Keratinocyte (primary cell): ENCODE measurements at regions not wholly inside any gene's neighbourhood (a gene's known extent, or its start where the extent isn't known, plus 50 kb on each side); places are given as distances from the start of the nearest gene placed in this dataset.
"Not testable (repeated sequence)": the region's sequence is repeated elsewhere in the genome, so short reads cannot be mapped to it uniquely, and the experiment has no call there.

Experiments
- DNase-seq: peaks from one replicate; pipeline ENCODE4 v3.0.0-alpha.2; 2011; ENCODE audit warnings: low read depth, missing footprints, low spot score
- FAIRE-seq: peaks from 2 replicates; lab custom pipeline; 2011; peaks lifted over from hg19 to GRCh38; lab: Jason Lieb, UNC
- H2AFZ ChIP-seq: 2 replicates; pipeline ENCODE4 v1.6.0; 2012; ENCODE audit warnings: low read length, control low read depth, inconsistent platforms; ENCODE audit not compliant: control insufficient read depth
- H3K27ac ChIP-seq: 2 replicates; pipeline ENCODE4 v1.5.1; 2011; ENCODE audit warnings: low read length; ENCODE audit not compliant: control insufficient read depth, insufficient read depth
- H3K27me3 ChIP-seq: 3 replicates; pipeline ENCODE4 v1.6.0; 2011; ENCODE audit warnings: low read length; ENCODE audit not compliant: control insufficient read depth, insufficient read depth; ENCODE audit errors: extremely low read depth
- H3K36me3 ChIP-seq, 2 experiments: 2 replicates in 1 of 2; 3 replicates in 1 of 2; pipeline ENCODE4 v1.5.1; 2011; ENCODE audit warnings: low read length in 2 of 2, mild to moderate bottlenecking in 1 of 2; ENCODE audit not compliant: control insufficient read depth in 2 of 2, insufficient read depth in 2 of 2; ENCODE audit errors: extremely low read depth in 1 of 2
- H3K4me1 ChIP-seq: 3 replicates; pipeline ENCODE4 v1.5.1; 2011; ENCODE audit warnings: low read length; ENCODE audit not compliant: control insufficient read depth, insufficient read depth; ENCODE audit errors: extremely low read depth
- H3K4me2 ChIP-seq: 3 replicates; pipeline ENCODE4 v1.6.0; 2011; ENCODE audit warnings: low read depth, low read length; ENCODE audit not compliant: control insufficient read depth, insufficient read depth; ENCODE audit errors: extremely low read depth
- H3K4me3 ChIP-seq, 3 experiments: fragments of 200-600 bp in 1 of 3; sonication (generic) in 1 of 3; 2 replicates in 2 of 3; 3 replicates in 1 of 3; pipeline ENCODE4 v1.5.1; 2011 to 2016; ENCODE audit warnings: low read length in 3 of 3, mild to moderate bottlenecking in 3 of 3, control low read depth in 2 of 3, inconsistent platforms in 1 of 3, low read depth in 1 of 3, mixed read lengths in 1 of 3, mixed run types in 1 of 3, moderate library complexity in 1 of 3; ENCODE audit not compliant: control insufficient read depth in 2 of 3, insufficient read depth in 2 of 3; ENCODE audit errors: extremely low read depth in 1 of 3
- H3K79me2 ChIP-seq: 2 replicates; pipeline ENCODE4 v1.6.0; 2012; ENCODE audit warnings: low read length; ENCODE audit not compliant: control insufficient read depth, insufficient read depth
- H3K9ac ChIP-seq: 3 replicates; pipeline ENCODE4 v1.6.0; 2011; ENCODE audit warnings: low read length; ENCODE audit not compliant: control insufficient read depth, insufficient read depth; ENCODE audit errors: extremely low read depth
- H3K9me1 ChIP-seq: 3 replicates; pipeline ENCODE4 v1.6.0; 2011; ENCODE audit warnings: low read length; ENCODE audit not compliant: control insufficient read depth, insufficient read depth; ENCODE audit errors: extremely low read depth
- H3K9me3 ChIP-seq: 2 replicates; pipeline ENCODE4 v1.5.1; 2012; ENCODE audit warnings: low read depth, low read length; ENCODE audit not compliant: control insufficient read depth
- H4K20me1 ChIP-seq: 3 replicates; pipeline ENCODE4 v1.6.0; 2011; ENCODE audit warnings: low read length; ENCODE audit not compliant: control insufficient read depth, insufficient read depth; ENCODE audit errors: extremely low read depth
- CTCF ChIP-seq, 3 experiments: IDR thresholded peaks in 1 of 3; conservative IDR thresholded peaks in 1 of 3; optimal IDR thresholded peaks in 1 of 3; 2 replicates in 2 of 3; 3 replicates in 1 of 3; pipeline versions ENCODE3 to v1.5.1; 2011; ENCODE audit warnings: low read length in 3 of 3, mild to moderate bottlenecking in 3 of 3, moderate library complexity in 2 of 3, control low read depth in 1 of 3, inconsistent platforms in 1 of 3; ENCODE audit not compliant: insufficient read depth in 2 of 3; ENCODE audit errors: extremely low read depth in 1 of 3
- EZH2 ChIP-seq: IDR thresholded peaks from one replicate; pipeline ENCODE4 v1.6.1; 2012; ENCODE audit warnings: inconsistent platforms, mild to moderate bottlenecking, low read length, moderate library complexity
- dilution Hi-C: fragments of 300-500 bp; cut with MboI; formaldehyde crosslinking; loops from one replicate; pipeline ENCODE4 v1.7.0; 2020; ENCODE audit warnings: low sequenced_read_pairs; ENCODE audit not compliant: extremely low pct_ligation_motif_present

GRCh38 chr5:154601014-154601413 lies 123.0 kb upstream of the HAND1 start:
- no peak for DNase-seq
- H3K4me2 ChIP-seq = no peak overlapping the region
- H3K9ac ChIP-seq = no peak overlapping the region
- no peaks in the 10 kb centered on the region for H3K9me3 ChIP-seq
- no peak for FAIRE-seq
- no peaks in the 10 kb centered on the region for H3K36me3 ChIP-seq
- no peak overlapping the region for H3K27ac ChIP-seq
- H4K20me1 ChIP-seq = no peaks in the 10 kb centered on the region
- H3K4me3 ChIP-seq = no peak overlapping the region
- no peaks in the 10 kb centered on the region for H3K27me3 ChIP-seq
- dilution Hi-C loops = loop anchor here (10.0 kb wide), 1 partner anchor 126 kb away; the partner anchor contains the start of gene HAND1
- H3K4me1 ChIP-seq = no peaks in the 10 kb centered on the region
- TF ChIP-seq EZH2 (no peak), CTCF (optimal IDR thresholded peaks at IDR 0.05 in 1 of 3, IDR thresholded peaks at IDR 0.05 in 1 of 3, conservative IDR thresholded peaks at IDR 0.05 in 1 of 3; ENCODE audit: extremely low read depth in 1 of 3, insufficient read depth in 2 of 3, low read length in 3 of 3) (no peak)
- no peaks in the 10 kb centered on the region for H3K79me2 ChIP-seq
- no peak overlapping the region for H2AFZ ChIP-seq
- no peaks in the 10 kb centered on the region for H3K9me1 ChIP-seq

GRCh38 chr5:154598021-154598420 lies 120.0 kb upstream of the HAND1 start:
- Histone ChIP-seq H3K9me3 (no peaks in the 10 kb centered on the region), H2AFZ (no peak overlapping the region), H3K27ac (no peak overlapping the region), H3K4me2 (no peak overlapping the region), H3K36me3 (no peaks in the 10 kb centered on the region), H3K79me2 (no peaks in the 10 kb centered on the region), H3K9me1 (no peaks in the 10 kb centered on the region), H3K27me3 (no peaks in the 10 kb centered on the region), H4K20me1 (no peaks in the 10 kb centered on the region), H3K9ac (no peak overlapping the region), H3K4me1 (peaks cover 3% of the 10 kb centered on the region), H3K4me3 (no peak overlapping the region)
- TF ChIP-seq EZH2 (no peak), CTCF (optimal IDR thresholded peaks at IDR 0.05 in 1 of 3, IDR thresholded peaks at IDR 0.05 in 1 of 3, conservative IDR thresholded peaks at IDR 0.05 in 1 of 3; ENCODE audit: extremely low read depth in 1 of 3, insufficient read depth in 2 of 3, low read length in 3 of 3) (no peak)
- no peak for FAIRE-seq
- dilution Hi-C loops = no loop called here
- DNase-seq = no peak

GRCh38 chr5:154596844-154597243 lies 118.8 kb upstream of the HAND1 start:
- H3K4me1 ChIP-seq, H3K27ac ChIP-seq, H3K4me3 ChIP-seq, H3K9me3 ChIP-seq, H3K9me1 ChIP-seq, H4K20me1 ChIP-seq, H3K79me2 ChIP-seq, H3K36me3 ChIP-seq, H3K27me3 ChIP-seq, dilution Hi-C loops, FAIRE-seq, H3K4me2 ChIP-seq, H3K9ac ChIP-seq, H2AFZ ChIP-seq, DNase-seq: not testable (repeated sequence)
